Epithelial cell of prostate (primary cell): ENCODE measurements at regions not wholly inside any gene's neighbourhood (a gene's known extent, or its start where the extent isn't known, plus 50 kb on each side); places are given as distances from the start of the nearest gene placed in this dataset.
"Not testable (repeated sequence)": the region's sequence is repeated elsewhere in the genome, so short reads cannot be mapped to it uniquely, and the experiment has no call there.

Experiments
- DNase-seq: peaks from one replicate; pipeline ENCODE4 v3.0.0-alpha.2; 2011; ENCODE audit warnings: low read depth, low spot score
- H3K27ac ChIP-seq: fragments of 450-650 bp; 2 replicates; pipeline ENCODE4 v1.5.1; 2017; ENCODE audit warnings: mild to moderate bottlenecking

DNA sequence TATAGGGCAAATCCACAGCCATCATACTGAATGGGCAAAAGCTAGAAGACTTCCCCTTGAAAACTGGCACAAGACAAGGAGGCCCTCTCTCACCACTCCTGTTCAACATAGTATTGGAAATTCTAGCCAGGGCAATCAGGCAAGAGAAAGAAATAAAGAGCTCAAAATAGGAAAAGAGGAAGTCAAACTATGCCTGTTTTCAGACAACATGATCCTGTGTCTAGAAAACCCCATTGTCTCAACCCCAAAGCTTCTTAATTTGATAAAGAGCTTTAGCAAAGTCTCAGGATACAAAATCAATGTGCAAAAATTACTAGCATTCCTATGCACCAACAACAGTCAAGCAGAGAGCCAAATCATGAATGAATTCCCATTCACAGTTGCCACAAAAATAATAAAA is 160.3 kb downstream of the CXXC4 start:
- DNase-seq: no peak
- no peak overlapping the region for H3K27ac ChIP-seq

GRCh38 chr4:104330125-104330905 is 164.4 kb downstream of the CXXC4 start:
- H3K27ac ChIP-seq: no peak overlapping the region
- DNase-seq: no peak

- H3K27ac ChIP-seq, DNase-seq: not testable (repeated sequence)
These were observed 167.6 kb downstream of the CXXC4 start for GRCh38 chr4:104326991-104327694.

GRCh38 chr4:104302731-104303130 is 192.0 kb downstream of the CXXC4 start:
- no peak for DNase-seq
- no peak overlapping the region for H3K27ac ChIP-seq

- DNase-seq: no peak
- no peak overlapping the region for H3K27ac ChIP-seq
These were observed 199.9 kb downstream of the CXXC4 start for GRCh38 chr4:104294811-104295210.

GRCh38 chr4:104286867-104287266 is 207.8 kb downstream of the CXXC4 start:
- no peak overlapping the region for H3K27ac ChIP-seq
- DNase-seq: no peak

- DNase-seq: no peak
- no peak overlapping the region for H3K27ac ChIP-seq
These were observed 211.4 kb downstream of the CXXC4 start for GRCh38 chr4:104283303-104283702.

GRCh38 chr4:104279744-104280143 is 214.9 kb downstream of the CXXC4 start:
- H3K27ac ChIP-seq: no peak overlapping the region
- DNase-seq: no peak

DNA sequence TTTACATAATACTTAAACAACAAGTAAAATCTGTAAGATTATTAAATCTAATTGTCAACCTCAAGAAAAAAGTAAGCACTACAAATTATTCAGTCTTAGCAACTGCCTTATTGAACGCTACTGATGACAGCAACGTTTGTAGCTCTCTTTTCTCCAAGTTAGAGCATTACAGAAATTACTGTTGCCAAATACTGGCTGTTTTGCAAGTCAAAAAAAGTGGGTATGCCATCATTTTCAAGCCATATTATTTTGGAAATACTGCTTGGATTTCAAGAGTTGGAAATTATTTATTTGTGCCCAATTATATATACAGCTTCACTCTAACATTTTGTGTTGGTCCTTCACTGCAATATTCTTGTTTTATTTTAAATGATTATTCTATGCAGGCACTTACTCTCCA is 221.7 kb downstream of the CXXC4 start:
- H3K27ac ChIP-seq: no peak overlapping the region
- DNase-seq: no peak

DNA sequence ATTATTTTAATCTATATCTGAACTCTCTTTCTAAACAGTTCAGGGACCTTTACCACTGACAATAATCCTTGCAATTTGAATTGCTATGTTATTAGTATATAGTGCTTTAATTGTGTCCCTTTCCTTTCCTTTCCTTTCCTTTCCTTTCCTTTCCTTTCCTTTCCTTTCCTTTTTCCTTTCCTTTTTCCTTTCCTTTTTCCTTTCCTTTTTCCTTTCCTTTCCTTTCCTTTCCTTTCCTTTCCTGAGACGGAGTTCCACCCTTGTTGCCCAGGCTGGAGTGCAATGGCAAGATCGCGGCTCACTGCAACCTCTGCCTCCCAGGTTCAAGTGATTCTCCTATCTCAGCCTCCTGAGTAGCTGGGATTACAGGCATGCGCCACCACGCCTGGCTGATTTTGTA is 225.1 kb downstream of the CXXC4 start:
- not testable (repeated sequence) for DNase-seq, H3K27ac ChIP-seq

GRCh38 chr4:104263100-104263499 is 231.6 kb downstream of the CXXC4 start:
- H3K27ac ChIP-seq: no peak overlapping the region
- no peak for DNase-seq

GRCh38 chr4:104262678-104263077 is 232.0 kb downstream of the CXXC4 start:
- no peak for DNase-seq
- no peak overlapping the region for H3K27ac ChIP-seq

- no peak overlapping the region for H3K27ac ChIP-seq
- no peak for DNase-seq
These were observed 246.0 kb downstream of the CXXC4 start for GRCh38 chr4:104248726-104249125.

DNA sequence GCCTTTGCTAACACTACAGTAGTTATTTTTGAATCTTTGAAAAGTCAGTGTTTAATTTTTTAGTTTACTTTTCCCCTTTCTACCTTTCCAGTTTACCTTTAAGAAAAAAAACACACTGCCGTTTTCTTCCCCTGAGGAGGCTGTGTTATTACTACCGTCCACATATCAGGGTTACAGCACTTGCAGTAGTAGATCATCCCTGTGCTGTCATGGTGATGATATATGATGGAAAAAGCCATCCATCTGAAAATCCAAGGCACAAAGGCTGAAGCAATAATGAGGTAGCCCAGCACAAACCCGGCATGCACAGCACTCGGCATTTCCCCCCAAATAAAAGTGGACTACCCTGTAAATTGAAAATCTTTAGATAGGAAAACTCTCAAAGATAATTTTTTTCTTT is 258.7 kb downstream of the CXXC4 start:
- no peak overlapping the region for H3K27ac ChIP-seq
- no peak for DNase-seq

GRCh38 chr4:104217526-104217925 is 277.2 kb downstream of the CXXC4 start:
- no peak for DNase-seq
- H3K27ac ChIP-seq: no peak overlapping the region

DNA sequence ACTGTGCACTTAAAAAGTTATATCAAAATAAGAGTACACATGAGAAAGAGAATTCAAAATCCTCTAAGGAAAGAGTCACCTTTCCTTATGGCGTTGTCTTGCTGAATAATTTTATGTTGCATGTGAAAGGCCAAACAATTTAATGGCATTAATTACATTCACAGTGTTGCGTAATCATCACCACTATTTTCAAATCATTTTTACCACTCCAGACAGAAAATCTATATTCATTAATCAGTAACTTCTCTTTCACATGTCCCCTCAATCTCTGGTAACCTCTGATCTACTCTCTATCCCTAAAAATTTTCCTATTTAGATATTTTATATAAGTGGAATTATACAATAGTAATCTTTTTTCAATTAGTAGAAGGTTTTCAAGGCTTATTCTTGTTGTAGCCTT is 283.0 kb downstream of the CXXC4 start:
- no peak for DNase-seq
- H3K27ac ChIP-seq: no peak overlapping the region

DNA sequence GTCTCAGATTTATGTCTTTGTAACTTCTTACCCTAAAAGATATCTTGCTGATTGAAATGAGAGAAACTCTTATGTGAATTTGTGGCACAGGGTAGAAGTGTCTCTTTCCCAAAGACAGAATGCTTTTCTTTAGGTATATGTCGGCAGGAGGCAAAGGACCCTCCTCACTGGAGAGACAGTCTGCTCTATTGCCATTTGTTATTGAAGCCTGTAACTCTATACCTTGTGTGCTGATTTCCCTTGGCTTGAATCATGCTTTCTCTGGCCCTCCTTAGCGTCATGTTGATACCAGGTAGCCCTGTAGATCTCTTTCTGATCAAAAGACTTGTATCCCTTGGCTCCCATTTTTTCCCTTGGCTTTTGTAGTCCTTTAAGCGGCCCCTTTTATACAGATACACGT is 284.3 kb downstream of the CXXC4 start:
- H3K27ac ChIP-seq: no peak overlapping the region
- DNase-seq: no peak

GRCh38 chr4:104206784-104207183 is 287.9 kb downstream of the CXXC4 start:
- no peak for DNase-seq
- no peak overlapping the region for H3K27ac ChIP-seq

DNA sequence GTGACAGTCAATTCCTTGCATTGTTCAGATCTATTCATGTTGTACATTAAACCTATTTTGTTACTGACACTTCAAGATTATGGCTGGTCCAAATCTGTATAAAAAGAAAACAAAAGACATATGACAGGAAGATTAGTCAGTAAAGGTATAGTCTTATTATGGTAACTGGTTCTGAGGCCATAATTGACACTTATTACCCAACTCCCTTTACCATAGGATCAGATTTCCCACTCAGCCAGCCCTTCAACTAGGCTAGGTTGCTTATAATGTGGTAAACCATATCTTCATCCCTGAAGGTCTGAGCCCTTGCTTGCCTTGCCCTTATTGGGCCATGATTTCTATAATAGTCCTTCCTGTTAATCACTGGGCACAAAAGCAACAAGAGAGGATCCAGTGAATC is 289.6 kb downstream of the CXXC4 start:
- H3K27ac ChIP-seq: no peak overlapping the region
- DNase-seq: no peak

- H3K27ac ChIP-seq: no peak overlapping the region
- DNase-seq: no peak
These were observed 306.4 kb downstream of the CXXC4 start for GRCh38 chr4:104188301-104188700.

DNA sequence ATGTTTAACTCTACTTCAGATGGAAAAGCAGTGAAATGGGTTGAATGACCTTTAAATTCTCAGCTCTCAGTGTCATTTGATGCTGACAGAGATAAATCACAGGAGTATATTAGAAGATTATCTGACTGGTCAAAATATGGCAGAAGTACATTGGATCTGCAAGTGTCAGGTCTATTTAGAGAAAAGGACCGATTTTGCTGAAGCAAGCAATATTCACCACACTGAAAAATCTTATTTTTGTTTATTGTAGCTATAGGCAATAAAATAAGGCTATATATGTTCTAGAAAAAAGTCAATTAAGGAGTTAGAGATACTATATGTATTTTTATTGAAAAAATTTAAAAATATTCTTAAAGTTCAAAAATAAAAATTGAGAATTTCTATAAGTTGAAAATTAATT is 325.3 kb downstream of the CXXC4 start:
- DNase-seq: no peak
- no peak overlapping the region for H3K27ac ChIP-seq

DNA sequence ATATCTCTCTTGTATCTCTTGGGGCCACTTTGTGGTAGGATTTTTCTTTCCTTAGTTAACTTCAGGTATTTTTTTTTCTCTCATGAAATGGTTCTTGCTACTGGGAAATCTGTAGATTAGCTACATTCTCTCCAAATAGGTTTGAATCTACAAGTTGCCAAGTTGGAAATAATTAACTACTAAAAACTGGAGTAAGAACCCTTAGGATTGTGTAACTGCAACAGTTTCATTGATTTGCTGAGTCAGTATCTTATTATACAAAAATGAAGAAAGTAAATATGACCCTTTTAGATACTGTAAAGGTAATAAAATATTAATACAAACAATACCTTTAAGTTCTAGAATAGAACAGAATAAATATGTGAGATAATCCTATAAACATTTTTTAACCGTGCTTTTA is 327.9 kb downstream of the CXXC4 start:
- H3K27ac ChIP-seq: no peak overlapping the region
- no peak for DNase-seq
